ENCODE measurements at regions not wholly inside any gene's neighbourhood (a gene's known extent, or its start where the extent isn't known, plus 50 kb on each side); places are given as distances from the start of the nearest gene placed in this dataset.

DNA sequence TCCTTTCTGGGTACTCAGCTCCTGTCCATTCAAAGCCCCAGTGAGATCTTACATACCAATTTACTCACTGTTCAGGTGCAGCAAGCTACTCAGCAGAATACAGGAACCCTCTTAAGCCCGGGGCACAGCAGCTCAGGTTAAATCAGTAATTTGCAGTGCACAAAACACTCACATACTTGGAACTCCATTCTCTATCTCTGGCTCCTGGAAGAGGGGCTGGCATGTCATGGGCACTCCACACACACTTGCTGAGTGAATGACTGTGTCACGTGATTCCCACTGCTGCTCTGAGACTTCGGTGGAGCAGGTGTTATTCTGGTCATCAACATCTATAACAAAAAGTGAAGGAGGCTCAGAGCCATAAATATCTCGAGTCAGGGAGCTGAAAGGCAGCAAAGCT lies 157.3 kb upstream of the BDNF start:
- BruUV-seq (replicated peaks): no TSS peak
- H3K9me3 ChIP-seq (ENCODE audit: low read depth, low read length, poor library complexity, severe bottlenecking): no peaks in the 10 kb centered on the region
- H3K27me3 ChIP-seq (replicated peaks; ENCODE audit: insufficient read depth, low read depth, low read length, poor library complexity): peaks cover 14% of the 10 kb centered on the region
- H3K27ac ChIP-seq (ENCODE audit: low read depth, low read length, poor library complexity, severe bottlenecking): no peak overlapping the region
- TF ChIP-seq CTCF (conservative IDR thresholded peaks at IDR 0.05; ENCODE audit: low read depth, low read length): no peak
- no peak for TF ChIP-seq EZH2 (IDR thresholded peaks at IDR 0.05; ENCODE audit: borderline replicate concordance, low read depth, low read length, poor library complexity, severe bottlenecking)
- ChIA-PET POLR2A (ENCODE audit: low non-redundant PET) (no interaction called here), CTCF (no interaction called here)
- H3K36me3 ChIP-seq (ENCODE audit: insufficient read depth, low read length, poor library complexity, severe bottlenecking): no peaks in the 10 kb centered on the region
- H3K4me1 ChIP-seq (ENCODE audit: insufficient read depth, low read length, poor library complexity, severe bottlenecking): no peaks in the 10 kb centered on the region
- no peak overlapping the region for H3K4me3 ChIP-seq (ENCODE audit: low read depth, low read length, poor library complexity, severe bottlenecking)
- no peak for DNase-seq (ENCODE audit: low spot score)
- intact Hi-C loops (cut with micrococcal nuclease; ENCODE audit: unreplicated experiment): no loop called here

DNA sequence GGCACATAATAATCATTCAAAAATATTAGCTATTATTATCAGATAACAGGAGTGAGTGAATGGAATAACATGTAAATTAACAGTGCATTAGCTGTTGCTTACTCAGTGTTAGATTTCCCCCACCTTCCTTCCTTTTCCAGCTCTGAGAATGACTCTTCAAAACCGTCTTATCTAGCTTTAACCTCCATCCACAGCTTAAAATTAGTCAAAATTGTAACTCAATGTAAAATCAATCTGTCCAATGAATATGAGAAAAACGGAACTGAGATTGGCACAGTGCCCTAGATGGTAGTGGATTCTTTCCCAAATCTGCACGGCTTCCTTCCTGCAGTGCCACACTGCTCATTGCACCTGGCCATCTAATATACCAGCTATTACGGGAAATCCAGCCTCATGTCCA lies 156.8 kb upstream of the BDNF start:
- Histone ChIP-seq H3K9me3 (ENCODE audit: low read depth, low read length, poor library complexity, severe bottlenecking) (no peaks in the 10 kb centered on the region), H3K4me3 (ENCODE audit: low read depth, low read length, poor library complexity, severe bottlenecking) (no peak overlapping the region), H3K36me3 (ENCODE audit: insufficient read depth, low read length, poor library complexity, severe bottlenecking) (no peaks in the 10 kb centered on the region), H3K4me1 (ENCODE audit: insufficient read depth, low read length, poor library complexity, severe bottlenecking) (no peaks in the 10 kb centered on the region), H3K27me3 (replicated peaks; ENCODE audit: insufficient read depth, low read depth, low read length, poor library complexity) (peaks cover 14% of the 10 kb centered on the region), H3K27ac (ENCODE audit: low read depth, low read length, poor library complexity, severe bottlenecking) (no peak overlapping the region)
- ChIA-PET CTCF (no interaction called here), POLR2A (ENCODE audit: low non-redundant PET) (interaction anchor here (0.6 kb wide), 1 partner anchor 328 kb away, joined by 5 read pairs; no protein-coding TSS in a partner anchor)
- intact Hi-C loops (cut with micrococcal nuclease; ENCODE audit: unreplicated experiment): no loop called here
- DNase-seq (ENCODE audit: low spot score): no peak
- no TSS peak for BruUV-seq (replicated peaks)
- TF ChIP-seq EZH2 (IDR thresholded peaks at IDR 0.05; ENCODE audit: borderline replicate concordance, low read depth, low read length, poor library complexity, severe bottlenecking) (no peak), CTCF (conservative IDR thresholded peaks at IDR 0.05; ENCODE audit: low read depth, low read length) (no peak)

- no peak overlapping the region for H3K4me3 ChIP-seq (ENCODE audit: low read depth, low read length, poor library complexity, severe bottlenecking)
- intact Hi-C loops (cut with micrococcal nuclease; ENCODE audit: unreplicated experiment): loop anchor here (10.0 kb wide), 1 partner anchor 1486 kb away; no protein-coding TSS in a partner anchor
- DNase-seq (ENCODE audit: low spot score): no peak
- BruUV-seq (replicated peaks): no TSS peak
- POLR2A ChIA-PET (ENCODE audit: low non-redundant PET): no interaction called here
- no peaks in the 10 kb centered on the region for H3K9me3 ChIP-seq (ENCODE audit: low read depth, low read length, poor library complexity, severe bottlenecking)
- no peaks in the 10 kb centered on the region for H3K36me3 ChIP-seq (ENCODE audit: insufficient read depth, low read length, poor library complexity, severe bottlenecking)
- TF ChIP-seq EZH2 (IDR thresholded peaks at IDR 0.05; ENCODE audit: borderline replicate concordance, low read depth, low read length, poor library complexity, severe bottlenecking) (no peak), CTCF (conservative IDR thresholded peaks at IDR 0.05; ENCODE audit: low read depth, low read length) (no peak)
- CTCF ChIA-PET: no interaction called here
- H3K4me1 ChIP-seq (ENCODE audit: insufficient read depth, low read length, poor library complexity, severe bottlenecking): no peaks in the 10 kb centered on the region
- no peak overlapping the region for H3K27ac ChIP-seq (ENCODE audit: low read depth, low read length, poor library complexity, severe bottlenecking)
- H3K27me3 ChIP-seq (replicated peaks; ENCODE audit: insufficient read depth, low read depth, low read length, poor library complexity): peaks cover 64% of the 10 kb centered on the region
Observed at GRCh38 chr11:27848423-27848822, 148.2 kb upstream of the BDNF start.
